Inflammatory macrophage treated with lipopolysaccharide for 1 hour (primary cell): ENCODE measurements at regions not wholly inside any gene's neighbourhood (a gene's known extent, or its start where the extent isn't known, plus 50 kb on each side); places are given as distances from the start of the nearest gene placed in this dataset.
A peak's percentile ranks its signal among the peaks of the same experiment; 100 is the strongest.
"Not testable (repeated sequence)": the region's sequence is repeated elsewhere in the genome, so short reads cannot be mapped to it uniquely, and the experiment has no call there.

Experiments
- DNase-seq, 2 donors: peaks; one replicate each; pipeline ENCODE4 v3.0.0-alpha.2; 2020 to 2022

DNA sequence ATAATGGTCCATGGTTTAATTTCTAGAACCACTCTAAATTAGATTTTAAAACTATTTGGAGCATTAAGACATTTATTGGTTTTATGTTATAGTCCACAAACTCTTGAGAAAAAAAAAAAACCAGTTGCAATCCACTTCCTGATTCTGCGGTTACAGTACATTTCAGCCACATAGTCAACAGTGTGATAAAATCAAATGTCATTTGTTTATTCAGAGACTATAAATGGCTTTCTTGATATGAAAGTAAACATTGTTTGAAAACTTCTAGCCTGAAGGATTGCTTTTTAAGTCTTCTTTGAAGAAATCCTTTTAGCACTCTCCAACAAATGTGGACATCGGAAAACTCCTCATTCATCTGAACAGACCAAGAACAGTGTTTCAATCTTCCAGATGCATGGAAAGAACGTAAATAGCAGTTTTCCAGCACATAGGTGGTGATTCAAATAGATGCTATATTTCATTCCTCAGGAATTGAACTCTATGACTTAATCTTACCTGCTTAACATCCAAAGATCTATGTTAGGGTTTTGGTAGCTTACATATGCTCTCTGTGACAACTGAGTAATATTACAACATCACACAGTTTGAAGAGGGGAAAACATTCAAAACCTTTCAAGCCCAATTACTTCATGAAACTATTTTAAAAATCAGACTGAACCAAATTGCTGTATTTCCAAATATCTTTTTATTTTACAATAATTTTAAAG is 87.8 kb upstream of the UBE2E2 start:
- DNase-seq: peak; percentile 27 to 38

DNA sequence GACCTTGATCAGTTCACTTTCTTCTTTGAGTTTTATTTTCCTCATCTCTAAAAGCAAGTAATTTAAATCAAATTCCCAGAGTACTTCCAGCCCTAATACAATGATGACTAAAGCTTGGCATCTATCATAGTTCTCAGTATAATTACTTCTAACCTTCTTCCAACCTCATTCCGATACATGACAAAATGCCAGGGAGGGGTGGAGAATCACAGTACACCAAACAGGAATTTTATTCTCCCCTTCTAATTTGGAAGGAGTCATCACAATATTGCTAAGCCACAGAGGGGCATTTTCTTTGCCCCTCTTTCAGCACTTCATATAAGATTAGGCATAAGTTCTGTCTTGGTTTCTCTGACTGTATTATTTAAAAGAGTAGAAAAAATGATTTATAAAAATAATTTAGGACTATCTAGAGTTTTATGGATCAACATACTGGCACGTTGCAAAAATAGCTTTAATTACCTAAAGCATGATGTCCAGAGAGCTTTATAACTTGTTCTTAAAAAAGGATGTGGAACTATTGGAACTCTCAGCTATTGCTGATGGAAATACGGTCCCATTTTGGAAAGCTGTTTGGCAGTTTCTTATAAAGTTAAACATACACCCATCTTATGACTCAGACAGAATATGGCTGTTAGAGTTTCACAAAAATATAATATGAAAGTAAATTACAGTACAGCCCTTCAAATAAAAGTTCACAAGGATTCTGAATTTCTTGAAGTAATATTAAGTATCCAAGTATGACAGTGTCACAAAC is 86.9 kb upstream of the UBE2E2 start:
- no peak for DNase-seq

DNA sequence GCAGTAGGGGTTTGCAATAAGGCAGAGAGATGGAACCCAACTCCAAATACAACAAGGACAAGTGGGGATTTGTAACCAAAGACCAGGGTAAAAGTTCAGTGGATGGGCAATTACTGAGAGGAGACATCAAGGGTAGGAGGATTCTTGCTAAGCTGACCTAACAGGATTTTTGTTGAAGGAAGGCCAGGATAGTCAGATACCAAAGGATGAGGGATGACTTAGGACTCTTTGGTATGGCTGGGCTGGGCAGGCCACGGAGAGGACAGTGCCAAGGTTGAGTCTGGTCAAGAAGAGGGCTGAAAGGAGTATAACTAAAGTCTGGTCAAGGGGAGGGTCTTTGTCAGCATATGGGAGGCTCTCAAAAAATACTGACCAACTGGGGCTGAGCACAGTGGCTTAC is 85.3 kb upstream of the UBE2E2 start:
- DNase-seq: no peak

DNA sequence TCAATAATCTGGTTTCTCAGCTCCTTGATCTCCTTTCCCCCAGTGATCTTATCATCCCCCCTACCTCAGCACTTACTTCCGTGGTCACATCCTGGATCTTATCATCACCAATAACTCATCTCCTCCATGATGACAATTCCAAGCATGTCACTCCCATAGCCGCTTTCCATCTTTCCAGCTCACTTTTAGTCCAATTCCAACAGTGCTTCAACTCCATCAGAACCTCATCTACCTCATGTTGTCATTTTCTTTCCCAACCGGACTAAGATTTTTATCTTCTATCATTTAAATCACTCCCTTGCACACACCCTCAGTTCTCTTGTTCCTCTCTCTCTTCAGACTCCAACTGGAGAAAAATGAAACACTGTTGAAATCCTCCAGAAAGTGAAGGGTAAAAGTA is 75.9 kb upstream of the UBE2E2 start:
- no peak for DNase-seq

DNA sequence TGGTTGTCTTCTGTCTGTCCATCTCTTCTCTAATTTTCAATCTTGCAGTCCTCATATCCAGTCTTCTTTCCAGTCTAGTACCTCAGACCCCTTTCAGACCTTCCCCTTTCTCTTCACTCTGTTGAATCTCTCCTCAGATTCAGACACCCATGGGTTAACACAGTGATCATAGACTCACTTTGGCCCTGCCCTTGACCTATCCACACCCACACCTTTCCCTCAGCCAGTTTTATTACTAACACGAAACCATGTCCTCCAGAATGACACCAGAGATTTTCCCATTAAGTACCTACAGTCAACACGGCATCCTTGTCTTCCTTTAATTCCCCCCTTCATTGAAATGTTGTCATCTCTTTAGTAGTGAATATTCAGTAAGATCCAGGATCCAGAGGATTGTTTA is 74.5 kb upstream of the UBE2E2 start:
- no peak for DNase-seq

DNA sequence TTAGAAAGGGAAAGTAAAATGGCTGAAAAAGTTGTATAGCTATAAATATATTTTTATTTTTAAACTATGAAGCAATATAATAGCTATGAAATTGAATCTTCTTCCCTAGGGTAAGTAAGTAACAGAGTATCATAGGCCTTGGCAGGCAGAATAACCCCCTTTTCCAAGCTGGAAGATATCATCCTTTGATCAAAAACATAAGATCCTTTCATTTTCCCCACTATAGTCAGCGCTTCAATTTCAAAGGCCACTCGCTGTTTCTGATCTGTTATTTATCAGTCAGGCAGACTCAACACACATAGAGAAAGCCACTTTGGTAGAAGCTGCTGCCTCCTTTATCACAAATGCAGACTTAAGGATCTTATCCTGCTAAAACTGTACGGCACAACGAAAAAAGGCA is 74.0 kb upstream of the UBE2E2 start:
- DNase-seq: no peak

DNA sequence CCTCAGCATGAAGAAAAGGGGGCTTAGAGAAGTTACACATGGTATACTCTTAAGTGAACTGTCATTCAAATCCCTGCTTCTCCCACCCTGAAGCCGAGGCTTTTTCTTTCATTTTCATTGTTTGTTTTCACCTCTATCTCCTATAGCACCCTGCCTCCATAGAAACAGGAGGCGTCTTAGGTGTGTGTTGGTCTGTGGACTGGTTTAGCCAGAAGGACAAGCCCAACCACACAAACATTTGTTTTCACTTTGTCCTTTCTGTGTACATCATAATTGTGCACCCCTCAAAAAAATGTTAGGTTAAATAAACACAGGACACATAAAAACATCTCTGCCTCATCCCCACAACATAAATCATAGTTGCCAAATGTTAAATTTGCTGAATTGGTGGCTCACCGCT is 73.3 kb upstream of the UBE2E2 start:
- DNase-seq: no peak

DNA sequence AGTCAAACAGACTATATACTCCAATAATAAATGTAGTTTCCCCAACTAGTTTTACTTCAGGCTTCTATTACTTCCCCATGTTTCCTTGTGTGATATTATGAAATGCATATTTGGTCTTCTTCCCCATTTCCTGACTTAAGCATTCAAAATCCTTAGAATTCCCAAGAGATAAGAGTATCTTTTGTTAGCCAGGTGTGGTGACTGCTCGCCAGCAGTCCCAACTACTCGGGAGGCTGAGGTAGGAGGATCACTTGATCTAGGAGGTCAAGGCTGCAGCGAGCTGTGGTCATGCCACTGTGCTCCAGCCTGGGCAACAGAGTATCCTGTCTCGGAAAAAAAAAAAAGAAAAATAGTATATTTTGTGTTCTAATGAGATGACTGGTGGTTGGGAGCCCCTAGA is 72.7 kb upstream of the UBE2E2 start:
- DNase-seq: no peak

DNA sequence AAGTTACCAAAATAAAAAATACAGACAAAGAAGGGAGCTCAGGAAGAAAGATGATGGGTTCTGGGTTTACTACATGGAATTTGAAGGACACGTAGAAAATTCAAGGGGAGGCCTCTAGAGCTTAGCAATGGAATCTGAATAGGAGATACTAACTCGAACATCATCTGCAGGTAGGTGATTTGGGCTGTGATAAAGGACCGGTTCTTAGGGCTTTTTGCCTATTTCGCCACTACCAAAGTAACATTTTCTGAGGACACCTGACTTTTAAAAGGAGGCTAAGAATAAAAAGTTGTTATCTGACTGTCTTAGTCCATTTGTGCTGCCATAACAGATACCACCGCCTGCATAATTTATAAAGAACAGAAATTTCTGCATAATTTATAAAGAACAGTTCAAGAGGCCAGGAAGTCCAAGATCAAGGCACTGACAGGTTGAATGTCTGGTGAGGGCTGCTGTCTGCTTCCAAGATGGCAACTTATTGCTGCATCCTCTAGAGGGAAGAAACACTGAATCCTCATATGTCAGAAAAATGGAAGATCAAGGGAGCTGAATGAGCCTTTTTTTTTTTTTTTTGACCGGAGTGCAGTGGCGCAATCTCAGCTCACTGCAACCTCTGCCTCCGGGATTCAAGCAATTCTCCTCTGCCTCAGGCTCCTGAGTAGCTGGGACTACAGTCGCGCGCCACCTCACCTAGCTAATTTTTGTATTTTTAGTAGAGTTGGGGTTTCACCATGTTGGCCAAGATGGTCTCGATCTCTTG is 67.9 kb upstream of the UBE2E2 start:
- no peak for DNase-seq

DNA sequence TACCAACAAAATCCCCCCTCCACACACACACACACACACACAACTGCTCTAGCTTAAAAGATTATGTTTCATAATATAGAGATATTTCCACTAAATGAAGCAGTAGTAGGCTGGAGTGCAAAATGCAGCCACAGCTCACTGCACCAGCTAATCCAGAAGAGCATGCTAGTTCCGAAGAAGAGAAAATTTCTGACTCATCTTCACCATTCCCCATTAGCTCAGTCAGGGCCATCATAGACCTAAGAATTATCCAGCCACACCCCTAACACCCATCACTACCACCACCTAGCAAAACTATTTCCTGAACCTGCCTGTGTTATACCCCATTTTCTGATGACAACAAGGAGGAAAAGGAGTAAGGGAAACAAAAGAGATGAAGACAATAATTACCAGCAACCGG is 67.1 kb upstream of the UBE2E2 start:
- DNase-seq: no peak

DNA sequence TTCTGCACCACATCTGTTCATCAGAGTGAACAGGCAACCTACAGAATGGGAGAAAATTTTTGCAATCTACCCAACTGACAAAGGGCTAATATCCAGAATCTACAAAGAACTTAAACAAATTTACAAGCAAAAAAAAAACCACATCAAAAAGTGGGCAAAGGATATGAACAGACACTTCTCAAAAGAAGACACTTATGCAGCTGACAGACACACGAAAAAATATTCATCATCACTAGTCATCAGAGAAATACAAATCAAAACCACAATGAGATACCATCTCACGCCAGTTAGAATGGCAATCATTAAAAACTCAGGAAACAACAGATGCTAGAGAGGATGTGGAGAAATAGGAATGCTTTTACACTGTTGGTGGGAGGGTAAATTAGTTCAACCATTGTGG is 59.1 kb upstream of the UBE2E2 start:
- not testable (repeated sequence) for DNase-seq

DNA sequence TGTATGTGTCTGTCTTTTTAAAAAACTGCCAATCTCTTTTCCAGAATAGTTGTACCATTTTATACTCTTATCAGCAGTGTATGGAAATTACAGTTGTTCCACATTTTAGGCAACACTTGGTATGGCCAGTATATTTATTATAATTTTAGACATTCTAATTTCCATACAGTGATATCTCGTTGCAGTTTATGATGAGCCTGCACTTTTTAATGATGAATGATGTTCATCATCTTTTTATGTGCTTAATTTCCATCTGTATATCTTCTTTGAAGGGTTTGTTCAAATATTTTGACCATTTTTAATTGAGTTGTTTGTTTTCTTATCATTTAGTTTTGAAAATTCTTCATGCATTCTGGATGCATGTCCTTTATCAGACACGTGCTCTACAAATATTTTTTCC is 57.0 kb upstream of the UBE2E2 start:
- DNase-seq: no peak

DNA sequence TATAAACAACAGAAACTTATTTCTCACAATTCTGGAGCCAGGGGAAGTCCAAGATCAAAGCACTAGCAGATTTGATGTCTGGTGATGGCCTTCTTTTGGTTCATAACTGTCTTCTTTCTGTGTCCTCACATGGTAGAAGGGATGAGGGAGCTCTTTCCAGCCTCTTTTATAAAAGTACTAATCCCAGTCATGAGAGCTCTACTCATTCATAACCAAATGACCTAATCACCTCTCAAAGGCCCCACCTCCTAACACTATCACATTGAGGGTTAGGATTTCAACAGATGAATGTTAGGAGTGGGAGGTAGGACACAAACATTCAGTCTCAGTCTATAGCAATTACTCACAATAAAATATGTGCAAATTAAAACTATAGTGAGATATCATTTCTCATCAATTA is 50.1 kb upstream of the UBE2E2 start:
- peak; percentile 45 to 90 for DNase-seq
